Bone marrow (tissue), 2 donors: ENCODE measurements at regions not wholly inside any gene's neighbourhood (a gene's known extent, or its start where the extent isn't known, plus 50 kb on each side); places are given as distances from the start of the nearest gene placed in this dataset.

Experiments used
- DNase-seq, 2 donors: peaks; one replicate each; lab custom pipeline; 2025; lab: John Stamatoyannopoulos, UW

- no peak for DNase-seq
Observed at GRCh38 chr5:107263387-107264018, 407.2 kb downstream of the EFNA5 start.

GRCh38 chr5:107257885-107258520 is 412.7 kb downstream of the EFNA5 start:
- DNase-seq = no peak

- no peak for DNase-seq
Observed at GRCh38 chr5:107254902-107255234, 415.9 kb downstream of the EFNA5 start.

GRCh38 chr5:107254214-107254901 is 416.4 kb downstream of the EFNA5 start:
- no peak for DNase-seq

GRCh38 chr5:107253246-107253645 is 417.5 kb downstream of the EFNA5 start:
- DNase-seq = no peak

GRCh38 chr5:107251151-107251550 is 419.6 kb downstream of the EFNA5 start:
- no peak for DNase-seq

- peak in 1 of 2 donors; percentile 1 for DNase-seq
Observed at GRCh38 chr5:107248066-107248695, 422.6 kb downstream of the EFNA5 start.

GRCh38 chr5:107247427-107247826 is 423.3 kb downstream of the EFNA5 start:
- no peak for DNase-seq

- no peak for DNase-seq
Observed at GRCh38 chr5:107243220-107243579, 427.5 kb downstream of the EFNA5 start.

GRCh38 chr5:107242411-107243219 is 428.1 kb downstream of the EFNA5 start:
- no peak for DNase-seq

- no peak for DNase-seq
Observed at GRCh38 chr5:107241841-107242240, 428.9 kb downstream of the EFNA5 start.

GRCh38 chr5:107235167-107235566 is 435.6 kb downstream of the EFNA5 start:
- DNase-seq = no peak

- DNase-seq = no peak
Observed at GRCh38 chr5:107232788-107233187, 437.9 kb downstream of the EFNA5 start.

GRCh38 chr5:107232293-107232692 is 438.4 kb downstream of the EFNA5 start:
- no peak for DNase-seq

GRCh38 chr5:107231191-107231590 is 439.5 kb downstream of the EFNA5 start:
- DNase-seq = no peak

GRCh38 chr5:107230367-107230766 is 440.4 kb downstream of the EFNA5 start:
- DNase-seq = no peak

- no peak for DNase-seq
Observed at GRCh38 chr5:107228226-107228625, 442.5 kb downstream of the EFNA5 start.

- no peak for DNase-seq
Observed at GRCh38 chr5:107224272-107224671, 446.5 kb downstream of the EFNA5 start.

- DNase-seq = no peak
Observed at GRCh38 chr5:107223066-107223465, 447.7 kb downstream of the EFNA5 start.

- no peak for DNase-seq
Observed at GRCh38 chr5:107219993-107220392, 450.7 kb downstream of the EFNA5 start.

- no peak for DNase-seq
Observed at GRCh38 chr5:107218457-107219193, 452.1 kb downstream of the EFNA5 start.

- no peak for DNase-seq
Observed at GRCh38 chr5:107217721-107218130, 453.0 kb downstream of the EFNA5 start.
